ENCODE measurements at regions not wholly inside any gene's neighbourhood (a gene's known extent, or its start where the extent isn't known, plus 50 kb on each side); places are given as distances from the start of the nearest gene placed in this dataset.

- TF ChIP-seq, protein P1, sequence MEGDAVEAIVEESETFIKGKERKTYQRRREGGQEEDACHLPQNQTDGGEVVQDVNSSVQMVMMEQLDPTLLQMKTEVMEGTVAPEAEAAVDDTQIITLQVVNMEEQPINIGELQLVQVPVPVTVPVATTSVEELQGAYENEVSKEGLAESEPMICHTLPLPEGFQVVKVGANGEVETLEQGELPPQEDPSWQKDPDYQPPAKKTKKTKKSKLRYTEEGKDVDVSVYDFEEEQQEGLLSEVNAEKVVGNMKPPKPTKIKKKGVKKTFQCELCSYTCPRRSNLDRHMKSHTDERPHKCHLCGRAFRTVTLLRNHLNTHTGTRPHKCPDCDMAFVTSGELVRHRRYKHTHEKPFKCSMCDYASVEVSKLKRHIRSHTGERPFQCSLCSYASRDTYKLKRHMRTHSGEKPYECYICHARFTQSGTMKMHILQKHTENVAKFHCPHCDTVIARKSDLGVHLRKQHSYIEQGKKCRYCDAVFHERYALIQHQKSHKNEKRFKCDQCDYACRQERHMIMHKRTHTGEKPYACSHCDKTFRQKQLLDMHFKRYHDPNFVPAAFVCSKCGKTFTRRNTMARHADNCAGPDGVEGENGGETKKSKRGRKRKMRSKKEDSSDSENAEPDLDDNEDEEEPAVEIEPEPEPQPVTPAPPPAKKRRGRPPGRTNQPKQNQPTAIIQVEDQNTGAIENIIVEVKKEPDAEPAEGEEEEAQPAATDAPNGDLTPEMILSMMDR (IDR thresholded peaks at IDR 0.05; ENCODE audit: low read length), result no peak
- TF ChIP-seq EZH2 (optimal IDR thresholded peaks at IDR 0.05; ENCODE audit: low read depth, low read length), result no peak
- TF ChIP-seq EZH2phosphoT487 (IDR thresholded peaks at IDR 0.05; ENCODE audit: low read length), result no peak
Observed at GRCh38 chr3:170670504-170670903, 84.6 kb upstream of the SLC7A14 start.

All from MM.1S (cell line).